ENCODE measurements at regions not wholly inside any gene's neighbourhood (a gene's known extent, or its start where the extent isn't known, plus 50 kb on each side); places are given as distances from the start of the nearest gene placed in this dataset.
A peak's percentile ranks its signal among the peaks of the same experiment; 100 is the strongest.

DNA sequence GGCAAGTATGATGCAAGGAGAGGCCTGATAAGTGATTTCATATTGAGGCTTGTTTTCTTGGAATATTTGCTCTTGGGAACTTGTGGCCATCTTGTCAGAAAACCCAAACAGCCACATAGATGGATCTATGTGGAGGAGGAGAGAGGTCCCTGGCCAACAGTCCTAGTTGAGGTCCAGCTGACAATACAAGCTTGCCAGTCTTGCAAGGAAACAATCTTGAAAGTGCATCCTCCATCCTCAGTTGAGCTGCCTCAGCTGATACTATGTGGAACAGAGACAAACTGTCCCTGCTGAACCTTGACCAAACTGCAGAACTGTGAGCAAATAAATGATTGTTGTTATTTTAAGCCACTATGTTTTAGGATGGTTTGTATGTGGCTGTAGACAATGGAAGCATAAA is 146.4 kb downstream of the TMX1 start:
- H3K27ac Mint-ChIP-seq (ENCODE audit: unreplicated experiment), result no peak overlapping the region
- no peak overlapping the region for H3K4me3 Mint-ChIP-seq (ENCODE audit: unreplicated experiment)
- TF ChIP-seq, protein P1, sequence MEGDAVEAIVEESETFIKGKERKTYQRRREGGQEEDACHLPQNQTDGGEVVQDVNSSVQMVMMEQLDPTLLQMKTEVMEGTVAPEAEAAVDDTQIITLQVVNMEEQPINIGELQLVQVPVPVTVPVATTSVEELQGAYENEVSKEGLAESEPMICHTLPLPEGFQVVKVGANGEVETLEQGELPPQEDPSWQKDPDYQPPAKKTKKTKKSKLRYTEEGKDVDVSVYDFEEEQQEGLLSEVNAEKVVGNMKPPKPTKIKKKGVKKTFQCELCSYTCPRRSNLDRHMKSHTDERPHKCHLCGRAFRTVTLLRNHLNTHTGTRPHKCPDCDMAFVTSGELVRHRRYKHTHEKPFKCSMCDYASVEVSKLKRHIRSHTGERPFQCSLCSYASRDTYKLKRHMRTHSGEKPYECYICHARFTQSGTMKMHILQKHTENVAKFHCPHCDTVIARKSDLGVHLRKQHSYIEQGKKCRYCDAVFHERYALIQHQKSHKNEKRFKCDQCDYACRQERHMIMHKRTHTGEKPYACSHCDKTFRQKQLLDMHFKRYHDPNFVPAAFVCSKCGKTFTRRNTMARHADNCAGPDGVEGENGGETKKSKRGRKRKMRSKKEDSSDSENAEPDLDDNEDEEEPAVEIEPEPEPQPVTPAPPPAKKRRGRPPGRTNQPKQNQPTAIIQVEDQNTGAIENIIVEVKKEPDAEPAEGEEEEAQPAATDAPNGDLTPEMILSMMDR (IDR thresholded peaks at IDR 0.05), result no peak
- no peaks in the 10 kb centered on the region for H3K27me3 Mint-ChIP-seq (ENCODE audit: unreplicated experiment)
- no peaks in the 10 kb centered on the region for H3K36me3 Mint-ChIP-seq (ENCODE audit: unreplicated experiment)
- no peak for DNase-seq (ENCODE audit: extremely low spot score, unreplicated experiment)
- H3K4me1 Mint-ChIP-seq (ENCODE audit: unreplicated experiment), result peaks cover 26% of the 10 kb centered on the region
- no peaks in the 10 kb centered on the region for H3K9me3 Mint-ChIP-seq (ENCODE audit: unreplicated experiment)

DNA sequence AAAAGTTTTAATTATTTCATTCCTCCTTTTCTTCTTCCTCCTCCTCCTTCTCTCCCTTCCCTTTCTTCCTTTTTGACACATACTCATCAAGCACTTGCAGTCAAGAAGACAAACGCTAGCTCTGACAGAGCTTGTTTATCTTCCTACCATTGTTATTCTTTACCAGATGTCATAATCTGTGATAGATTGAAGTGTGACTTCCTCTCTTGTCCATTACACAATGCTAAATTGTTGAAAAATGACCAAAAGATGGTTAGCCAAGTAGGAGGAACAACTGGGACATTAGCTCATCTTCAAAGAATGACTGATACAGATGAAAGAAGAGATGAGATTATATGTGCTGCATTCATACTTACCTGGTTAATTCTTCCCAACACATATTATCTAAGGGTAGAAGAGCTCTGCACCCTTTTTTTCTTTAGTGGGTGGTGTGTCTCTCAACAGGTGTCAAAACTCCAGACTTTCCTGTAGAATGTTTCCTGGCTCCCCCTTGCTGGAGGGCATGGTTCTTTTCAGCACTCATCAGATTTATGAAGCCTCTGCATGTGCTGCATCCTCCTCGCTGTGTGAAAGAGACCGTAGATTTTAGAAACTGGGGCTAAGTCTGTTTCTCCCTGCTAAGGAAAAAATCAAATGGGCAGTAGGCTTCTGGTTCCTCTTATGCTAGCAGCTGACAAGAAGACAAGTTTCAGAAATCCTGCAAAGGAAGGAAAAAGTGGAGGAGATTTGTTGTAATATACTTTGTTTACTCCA is 147.1 kb downstream of the TMX1 start:
- Mint-ChIP-seq H3K4me1 (ENCODE audit: unreplicated experiment) (peaks cover 24% of the 10 kb centered on the region), H3K4me3 (ENCODE audit: unreplicated experiment) (no peak overlapping the region), H3K9me3 (ENCODE audit: unreplicated experiment) (no peaks in the 10 kb centered on the region), H3K27ac (ENCODE audit: unreplicated experiment) (no peak overlapping the region), H3K27me3 (ENCODE audit: unreplicated experiment) (no peaks in the 10 kb centered on the region), H3K36me3 (ENCODE audit: unreplicated experiment) (no peaks in the 10 kb centered on the region)
- no peak for DNase-seq (ENCODE audit: extremely low spot score, unreplicated experiment)
- TF ChIP-seq, protein P1 (IDR thresholded peaks at IDR 0.05), result no peak

DNA sequence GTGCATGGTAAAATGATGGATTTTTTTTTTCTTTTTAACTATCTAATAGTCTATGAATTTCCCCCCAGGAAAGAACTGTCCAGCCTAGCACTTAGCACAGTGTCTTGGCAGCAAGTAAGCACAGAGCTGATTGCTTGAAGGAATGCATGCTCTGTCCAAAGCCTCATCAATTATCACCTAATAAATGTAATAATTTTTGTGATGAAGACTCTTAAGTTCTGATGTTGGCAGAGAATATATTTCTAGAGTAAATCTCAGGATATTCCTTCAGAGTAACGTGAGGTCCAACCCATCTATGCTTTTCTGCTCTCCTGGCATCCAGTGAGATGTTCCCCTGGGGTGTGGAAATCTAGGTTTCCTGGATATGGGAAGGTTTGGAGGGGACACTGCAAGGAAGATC is 152.4 kb downstream of the TMX1 start:
- no peaks in the 10 kb centered on the region for H3K9me3 Mint-ChIP-seq (ENCODE audit: unreplicated experiment)
- TF ChIP-seq, protein P1 (IDR thresholded peaks at IDR 0.05), result no peak
- H3K36me3 Mint-ChIP-seq (ENCODE audit: unreplicated experiment), result no peaks in the 10 kb centered on the region
- peaks cover 33% of the 10 kb centered on the region for H3K4me1 Mint-ChIP-seq (ENCODE audit: unreplicated experiment)
- H3K4me3 Mint-ChIP-seq (ENCODE audit: unreplicated experiment), result no peak overlapping the region
- H3K27ac Mint-ChIP-seq (ENCODE audit: unreplicated experiment), result no peak overlapping the region
- H3K27me3 Mint-ChIP-seq (ENCODE audit: unreplicated experiment), result no peaks in the 10 kb centered on the region
- no peak for DNase-seq (ENCODE audit: extremely low spot score, unreplicated experiment)

DNA sequence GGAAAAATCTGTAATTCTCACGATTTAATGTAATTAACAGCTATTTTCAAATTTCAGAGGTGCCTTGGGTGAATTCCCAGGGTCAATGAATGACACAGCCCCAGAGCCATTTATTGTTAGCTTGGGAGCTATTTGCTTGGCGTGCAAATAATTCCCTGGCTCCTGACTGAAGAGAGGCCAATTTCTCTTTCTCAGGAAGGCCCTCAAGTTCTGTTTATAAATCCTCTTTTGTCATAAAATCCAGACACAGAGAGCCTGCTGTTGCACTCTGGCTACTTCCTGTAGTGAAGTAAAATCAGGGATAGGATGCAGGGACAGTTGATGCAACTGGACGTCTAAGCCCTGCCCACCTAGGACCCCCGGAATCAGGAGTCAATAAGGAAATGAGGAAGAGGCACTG is 154.3 kb downstream of the TMX1 start:
- no peaks in the 10 kb centered on the region for H3K36me3 Mint-ChIP-seq (ENCODE audit: unreplicated experiment)
- no peaks in the 10 kb centered on the region for H3K9me3 Mint-ChIP-seq (ENCODE audit: unreplicated experiment)
- no peaks in the 10 kb centered on the region for H3K27me3 Mint-ChIP-seq (ENCODE audit: unreplicated experiment)
- TF ChIP-seq, protein P1 (IDR thresholded peaks at IDR 0.05), result no peak
- H3K4me1 Mint-ChIP-seq (ENCODE audit: unreplicated experiment), result peaks cover 45% of the 10 kb centered on the region
- peak overlapping the region; percentile 88 for H3K27ac Mint-ChIP-seq (ENCODE audit: unreplicated experiment)
- no peak for DNase-seq (ENCODE audit: extremely low spot score, unreplicated experiment)
- H3K4me3 Mint-ChIP-seq (ENCODE audit: unreplicated experiment), result no peak overlapping the region

DNA sequence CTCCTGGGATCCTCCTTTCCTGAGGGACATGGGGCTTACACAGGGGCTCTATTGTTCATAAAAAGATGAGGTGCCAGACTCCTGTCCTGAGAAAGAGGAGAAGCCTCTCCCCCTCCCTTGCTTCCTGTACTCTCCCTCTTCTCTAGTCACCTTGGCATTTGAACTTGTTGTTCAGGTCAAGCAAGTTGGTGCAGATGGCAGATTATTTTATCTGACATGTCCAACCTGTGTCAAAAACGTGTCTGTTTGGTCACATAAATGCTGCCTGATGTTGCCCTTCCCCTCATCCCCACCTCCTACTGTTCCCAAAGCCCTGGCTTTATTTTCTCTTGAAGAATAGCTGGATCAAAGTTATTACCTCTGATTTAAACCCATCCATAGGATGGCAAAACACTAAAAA is 154.8 kb downstream of the TMX1 start:
- DNase-seq (ENCODE audit: extremely low spot score, unreplicated experiment), result no peak
- Mint-ChIP-seq H3K4me1 (ENCODE audit: unreplicated experiment) (peaks cover 45% of the 10 kb centered on the region), H3K27ac (ENCODE audit: unreplicated experiment) (peak overlapping the region; percentile 88), H3K27me3 (ENCODE audit: unreplicated experiment) (no peaks in the 10 kb centered on the region), H3K4me3 (ENCODE audit: unreplicated experiment) (no peak overlapping the region), H3K9me3 (ENCODE audit: unreplicated experiment) (no peaks in the 10 kb centered on the region), H3K36me3 (ENCODE audit: unreplicated experiment) (no peaks in the 10 kb centered on the region)
- TF ChIP-seq, protein P1 (IDR thresholded peaks at IDR 0.05), result no peak

Measured in osteocyte (in vitro differentiated cells).